RKO (cell line): ENCODE measurements at regions not wholly inside any gene's neighbourhood (a gene's known extent, or its start where the extent isn't known, plus 50 kb on each side); places are given as distances from the start of the nearest gene placed in this dataset.
A peak's percentile ranks its signal among the peaks of the same experiment; 100 is the strongest.

ENCODE experiments used
- DNase-seq: peaks from one replicate; pipeline ENCODE4 v3.0.0-alpha.2; 2016; ENCODE audit warnings: low spot score

- DNase-seq: no peak
Measured at GRCh38 chr14:84797326-84797725, 732.6 kb upstream of the FLRT2 start.

- no peak for DNase-seq
Measured at GRCh38 chr14:84804468-84804867, 725.5 kb upstream of the FLRT2 start.

GRCh38 chr14:84804895-84805294 is 725.0 kb upstream of the FLRT2 start:
- DNase-seq: no peak

- DNase-seq: no peak
Measured at GRCh38 chr14:84806181-84806580, 723.8 kb upstream of the FLRT2 start.

- DNase-seq: no peak
Measured at GRCh38 chr14:84806622-84807021, 723.3 kb upstream of the FLRT2 start.

- no peak for DNase-seq
Measured at GRCh38 chr14:84807673-84808072, 722.3 kb upstream of the FLRT2 start.

GRCh38 chr14:84809158-84809557 is 720.8 kb upstream of the FLRT2 start:
- no peak for DNase-seq

GRCh38 chr14:84814391-84814790 is 715.6 kb upstream of the FLRT2 start:
- DNase-seq: no peak

GRCh38 chr14:84819528-84819927 is 710.4 kb upstream of the FLRT2 start:
- no peak for DNase-seq

- peak; percentile 16 for DNase-seq
Measured at GRCh38 chr14:84825481-84826251, 704.3 kb upstream of the FLRT2 start.

- no peak for DNase-seq
Measured at GRCh38 chr14:84826294-84826693, 703.6 kb upstream of the FLRT2 start.

GRCh38 chr14:84850595-84850994 is 679.3 kb upstream of the FLRT2 start:
- DNase-seq: no peak

GRCh38 chr14:84856751-84857534 is 673.0 kb upstream of the FLRT2 start:
- DNase-seq: no peak

GRCh38 chr14:84857571-84857970 is 672.4 kb upstream of the FLRT2 start:
- DNase-seq: no peak

- DNase-seq: no peak
Measured at GRCh38 chr14:84859116-84859515, 670.8 kb upstream of the FLRT2 start.

- no peak for DNase-seq
Measured at GRCh38 chr14:84864548-84865271, 665.2 kb upstream of the FLRT2 start.

GRCh38 chr14:84871734-84872133 is 658.2 kb upstream of the FLRT2 start:
- DNase-seq: no peak

- DNase-seq: no peak
Measured at GRCh38 chr14:84874436-84874835, 655.5 kb upstream of the FLRT2 start.

- DNase-seq: no peak
Measured at GRCh38 chr14:84877061-84877460, 652.9 kb upstream of the FLRT2 start.

GRCh38 chr14:84882830-84883229 is 647.1 kb upstream of the FLRT2 start:
- no peak for DNase-seq

- no peak for DNase-seq
Measured at GRCh38 chr14:84885061-84885460, 644.9 kb upstream of the FLRT2 start.

GRCh38 chr14:84891404-84891803 is 638.5 kb upstream of the FLRT2 start:
- no peak for DNase-seq

- DNase-seq: no peak
Measured at GRCh38 chr14:84894254-84894653, 635.7 kb upstream of the FLRT2 start.
